CD4-positive, CD25-positive, alpha-beta regulatory T cell (primary cell): ENCODE measurements at regions not wholly inside any gene's neighbourhood (a gene's known extent, or its start where the extent isn't known, plus 50 kb on each side); places are given as distances from the start of the nearest gene placed in this dataset.

Source experiments
- ATAC-seq, 2 donors: fragments of 150-1000 bp; cut with Tn5 transposase; one replicate each; pipeline ENCODE4 v1.10.0; 2021; ENCODE audit warnings: low read depth in 2 of 2, moderate number of reproducible peaks in 2 of 2, moderate library complexity in 1 of 2
- DNase-seq, 3 donors: peaks; one replicate each; pipeline versions ENCODE4 v3.0.0 to v3.0.0-alpha.2; 2012 to 2022; ENCODE audit warnings: mixed read lengths in 1 of 3
- H3K27ac ChIP-seq: one replicate; pipeline ENCODE4 v1.7.0; 2013; ENCODE audit warnings: mild to moderate bottlenecking, low read length; ENCODE audit not compliant: insufficient read depth, poor library complexity, severe bottlenecking
- H3K27me3 ChIP-seq: one replicate; pipeline ENCODE4 v1.7.0; 2013; ENCODE audit warnings: low read length; ENCODE audit not compliant: control insufficient read depth, insufficient read depth
- H3K36me3 ChIP-seq: one replicate; pipeline ENCODE4 v1.7.0; 2013; ENCODE audit warnings: mild to moderate bottlenecking, low read length, moderate library complexity; ENCODE audit not compliant: control insufficient read depth, insufficient read depth
- H3K4me1 ChIP-seq: 2 replicates; pipeline ENCODE4 v1.7.0; 2013; ENCODE audit warnings: mild to moderate bottlenecking, low read length; ENCODE audit not compliant: insufficient read depth, control insufficient read depth, poor library complexity, severe bottlenecking
- H3K4me3 ChIP-seq: one replicate; pipeline ENCODE4 v1.7.0; 2013; ENCODE audit warnings: low read depth, mild to moderate bottlenecking, low read length, moderate library complexity
- H3K9me3 ChIP-seq, 2 experiments: 1 replicate in 1 of 2; 2 replicates in 1 of 2; pipeline ENCODE4 v1.7.0; 2013; ENCODE audit warnings: low read length in 2 of 2, mild to moderate bottlenecking in 1 of 2, moderate library complexity in 1 of 2; ENCODE audit not compliant: control insufficient read depth in 2 of 2
- H3K27ac Mint-ChIP-seq, 3 donors: one replicate each; pipeline ENCODE4 v1.8.0; 2020 to 2022; ENCODE audit warnings: mild to moderate bottlenecking in 3 of 3, mixed read lengths in 3 of 3, moderate library complexity in 2 of 3
- H3K27me3 Mint-ChIP-seq: one replicate; pipeline ENCODE4 v1.8.0; 2022; ENCODE audit warnings: mild to moderate bottlenecking, mixed read lengths
- H3K36me3 Mint-ChIP-seq: one replicate; pipeline ENCODE4 v1.8.0; 2020; ENCODE audit warnings: mixed read lengths
- H3K4me1 Mint-ChIP-seq, 4 donors: one replicate each; pipeline ENCODE4 v1.8.0; 2020 to 2022; ENCODE audit warnings: mixed read lengths in 4 of 4, mild to moderate bottlenecking in 1 of 4
- H3K4me3 Mint-ChIP-seq, 4 donors: one replicate each; pipeline ENCODE4 v1.8.0; 2020 to 2022; ENCODE audit warnings: mild to moderate bottlenecking in 4 of 4, mixed read lengths in 4 of 4, moderate library complexity in 3 of 4
- H3K9me3 Mint-ChIP-seq, 7 donors: one replicate each; pipeline ENCODE4 v1.8.0; 2020 to 2022; ENCODE audit warnings: mixed read lengths in 7 of 7, mild to moderate bottlenecking in 3 of 7, moderate library complexity in 2 of 7

DNA sequence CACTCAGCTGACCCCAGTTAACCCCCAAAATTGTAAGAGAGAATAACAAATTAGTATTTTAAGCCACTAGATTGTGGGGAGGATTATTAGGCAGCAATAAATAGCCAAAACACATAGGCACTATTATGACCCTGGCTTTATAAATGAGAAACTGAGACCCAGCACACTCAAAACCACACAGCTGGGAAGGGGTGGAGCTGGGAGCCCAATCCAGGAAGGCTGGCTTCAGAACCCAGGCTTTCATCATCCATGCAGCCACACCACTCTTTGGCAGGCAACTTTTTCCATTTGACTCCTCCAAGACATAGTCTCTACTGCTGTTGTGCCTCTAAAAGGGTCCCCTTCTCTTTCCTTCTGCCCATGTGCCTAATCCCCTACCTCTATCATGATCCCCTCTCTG is 253.8 kb downstream of the DHX15 start:
- Mint-ChIP-seq H3K9me3 (peaks cover 0 to 5% (median 0%) of the 10 kb centered on the region in 7 donors), H3K27me3 (no peaks in the 10 kb centered on the region), H3K27ac (peak overlapping the region in 1 of 3 donors; percentile 27), H3K4me3 (no peak overlapping the region), H3K36me3 (no peaks in the 10 kb centered on the region), H3K4me1 (no peaks in the 10 kb centered on the region)
- Histone ChIP-seq H3K27me3 (no peaks in the 10 kb centered on the region), H3K9me3 (no peaks in the 10 kb centered on the region), H3K4me3 (no peak overlapping the region), H3K36me3 (no peaks in the 10 kb centered on the region), H3K4me1 (no peaks in the 10 kb centered on the region), H3K27ac (no peak overlapping the region)
- no peak for ATAC-seq
- DNase-seq, result no peak

DNA sequence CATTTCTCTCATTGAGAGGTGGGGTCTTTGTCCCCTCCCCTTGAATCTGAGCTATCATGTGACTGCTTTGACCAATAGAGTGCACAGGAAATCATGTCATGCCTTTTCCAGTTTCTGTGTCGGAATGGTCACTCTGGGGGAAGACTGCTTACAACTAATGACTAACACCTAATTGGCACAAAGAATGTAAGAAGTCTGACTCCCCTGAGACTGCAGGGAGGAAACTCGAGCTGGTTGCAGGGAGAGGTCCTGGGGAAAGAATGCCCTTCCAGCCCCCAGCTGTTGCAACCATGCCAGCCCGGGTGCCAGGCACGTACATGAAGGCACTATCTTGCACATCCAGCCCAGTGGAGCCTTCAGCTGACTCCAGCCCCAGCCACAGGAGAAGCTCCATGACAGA is 254.2 kb downstream of the DHX15 start:
- DNase-seq (no peak), ATAC-seq (no peak)
- Mint-ChIP-seq H3K4me3 (no peak overlapping the region), H3K27me3 (no peaks in the 10 kb centered on the region), H3K27ac (no peak overlapping the region), H3K36me3 (no peaks in the 10 kb centered on the region), H3K4me1 (no peaks in the 10 kb centered on the region), H3K9me3 (peaks cover 0 to 5% (median 0%) of the 10 kb centered on the region in 7 donors)
- Histone ChIP-seq H3K36me3 (no peaks in the 10 kb centered on the region), H3K27ac (no peak overlapping the region), H3K9me3 (no peaks in the 10 kb centered on the region), H3K4me1 (no peaks in the 10 kb centered on the region), H3K4me3 (no peak overlapping the region), H3K27me3 (no peaks in the 10 kb centered on the region)

GRCh38 chr4:24328711-24329110 is 255.6 kb downstream of the DHX15 start:
- Mint-ChIP-seq H3K27ac (no peak overlapping the region), H3K36me3 (no peaks in the 10 kb centered on the region), H3K4me1 (no peaks in the 10 kb centered on the region), H3K9me3 (peaks cover 0 to 5% (median 0%) of the 10 kb centered on the region in 7 donors), H3K4me3 (no peak overlapping the region), H3K27me3 (no peaks in the 10 kb centered on the region)
- H3K27ac ChIP-seq, result no peak overlapping the region
- H3K9me3 ChIP-seq, result no peaks in the 10 kb centered on the region
- no peaks in the 10 kb centered on the region for H3K36me3 ChIP-seq
- DNase-seq, result no peak
- no peak overlapping the region for H3K4me3 ChIP-seq
- H3K27me3 ChIP-seq, result no peaks in the 10 kb centered on the region
- ATAC-seq, result no peak
- no peaks in the 10 kb centered on the region for H3K4me1 ChIP-seq

- no peaks in the 10 kb centered on the region for H3K27me3 ChIP-seq
- H3K9me3 Mint-ChIP-seq, result peaks cover 0 to 5% (median 0%) of the 10 kb centered on the region in 7 donors
- H3K27ac Mint-ChIP-seq, result no peak overlapping the region
- ATAC-seq (no peak), DNase-seq (no peak)
- no peak overlapping the region for H3K27ac ChIP-seq
- no peaks in the 10 kb centered on the region for H3K36me3 ChIP-seq
- H3K4me1 ChIP-seq, result no peaks in the 10 kb centered on the region
- no peak overlapping the region for H3K4me3 ChIP-seq
- H3K27me3 Mint-ChIP-seq, result no peaks in the 10 kb centered on the region
- no peaks in the 10 kb centered on the region for H3K36me3 Mint-ChIP-seq
- no peaks in the 10 kb centered on the region for H3K4me1 Mint-ChIP-seq
- no peaks in the 10 kb centered on the region for H3K9me3 ChIP-seq
- H3K4me3 Mint-ChIP-seq, result no peak overlapping the region
Observed at GRCh38 chr4:24328310-24328709, 256.0 kb downstream of the DHX15 start.

- no peaks in the 10 kb centered on the region for H3K4me1 Mint-ChIP-seq
- Histone ChIP-seq H3K9me3 (no peaks in the 10 kb centered on the region), H3K4me1 (no peaks in the 10 kb centered on the region), H3K27me3 (no peaks in the 10 kb centered on the region), H3K36me3 (no peaks in the 10 kb centered on the region), H3K27ac (no peak overlapping the region), H3K4me3 (no peak overlapping the region)
- no peak overlapping the region for H3K27ac Mint-ChIP-seq
- peaks cover 4% of the 10 kb centered on the region for H3K27me3 Mint-ChIP-seq
- H3K9me3 Mint-ChIP-seq, result peaks cover 0 to 3% (median 1%) of the 10 kb centered on the region in 7 donors
- ATAC-seq, result no peak
- no peaks in the 10 kb centered on the region for H3K36me3 Mint-ChIP-seq
- DNase-seq, result no peak
- H3K4me3 Mint-ChIP-seq, result no peak overlapping the region
Observed at GRCh38 chr4:24322995-24323394, 261.4 kb downstream of the DHX15 start.

GRCh38 chr4:24322511-24322910 is 261.8 kb downstream of the DHX15 start:
- no peak overlapping the region for H3K27ac Mint-ChIP-seq
- H3K9me3 ChIP-seq, result no peaks in the 10 kb centered on the region
- no peak overlapping the region for H3K4me3 Mint-ChIP-seq
- H3K27ac ChIP-seq, result no peak overlapping the region
- peaks cover 4% of the 10 kb centered on the region for H3K27me3 Mint-ChIP-seq
- no peaks in the 10 kb centered on the region for H3K36me3 Mint-ChIP-seq
- H3K4me1 ChIP-seq, result no peaks in the 10 kb centered on the region
- H3K9me3 Mint-ChIP-seq, result peaks cover 0 to 3% (median 1%) of the 10 kb centered on the region in 7 donors
- no peak overlapping the region for H3K4me3 ChIP-seq
- no peaks in the 10 kb centered on the region for H3K36me3 ChIP-seq
- DNase-seq (no peak), ATAC-seq (no peak)
- H3K27me3 ChIP-seq, result no peaks in the 10 kb centered on the region
- no peaks in the 10 kb centered on the region for H3K4me1 Mint-ChIP-seq

DNA sequence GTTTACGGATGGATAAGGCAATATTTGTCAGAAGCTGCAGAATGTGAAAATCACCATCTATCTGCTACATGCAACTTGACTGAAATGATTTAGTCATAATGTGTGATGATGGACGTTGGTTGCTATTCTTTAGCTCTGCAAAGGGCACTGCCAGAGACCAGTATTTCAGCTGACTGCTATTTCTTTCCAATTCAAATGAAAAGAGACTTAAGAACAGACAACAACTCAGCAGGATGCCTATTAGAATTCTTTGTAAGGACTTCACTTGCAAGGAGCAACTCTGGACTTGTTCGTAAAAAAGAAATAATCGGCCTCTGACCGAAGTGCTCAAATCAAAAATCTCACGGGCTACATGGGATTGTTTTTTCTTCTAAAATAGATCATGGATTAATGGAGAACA is 262.7 kb downstream of the DHX15 start:
- Mint-ChIP-seq H3K36me3 (no peaks in the 10 kb centered on the region), H3K9me3 (peaks cover 0 to 3% (median 0%) of the 10 kb centered on the region in 7 donors), H3K4me3 (no peak overlapping the region), H3K27me3 (peaks cover 4% of the 10 kb centered on the region), H3K27ac (no peak overlapping the region), H3K4me1 (no peaks in the 10 kb centered on the region)
- no peaks in the 10 kb centered on the region for H3K36me3 ChIP-seq
- no peak overlapping the region for H3K27ac ChIP-seq
- H3K27me3 ChIP-seq, result no peaks in the 10 kb centered on the region
- DNase-seq (no peak), ATAC-seq (no peak)
- H3K4me1 ChIP-seq, result no peaks in the 10 kb centered on the region
- H3K4me3 ChIP-seq, result no peak overlapping the region
- H3K9me3 ChIP-seq, result no peaks in the 10 kb centered on the region

GRCh38 chr4:24321131-24321530 is 263.2 kb downstream of the DHX15 start:
- no peaks in the 10 kb centered on the region for H3K9me3 ChIP-seq

More at GRCh38 chr4:24321131-24321530, 263.2 kb downstream of the DHX15 start:
- peaks cover 0 to 3% (median 0%) of the 10 kb centered on the region in 7 donors for H3K9me3 Mint-ChIP-seq
- no peak overlapping the region for H3K4me3 ChIP-seq
- no peaks in the 10 kb centered on the region for H3K36me3 ChIP-seq
- H3K4me1 Mint-ChIP-seq, result no peaks in the 10 kb centered on the region
- ATAC-seq (no peak), DNase-seq (no peak)
- H3K27me3 ChIP-seq, result no peaks in the 10 kb centered on the region
- H3K27me3 Mint-ChIP-seq, result peaks cover 4% of the 10 kb centered on the region
- H3K27ac ChIP-seq, result no peak overlapping the region
- no peaks in the 10 kb centered on the region for H3K4me1 ChIP-seq
- no peaks in the 10 kb centered on the region for H3K36me3 Mint-ChIP-seq
- H3K4me3 Mint-ChIP-seq, result no peak overlapping the region
- no peak overlapping the region for H3K27ac Mint-ChIP-seq
